ENCODE measurements at regions not wholly inside any gene's neighbourhood (a gene's known extent, or its start where the extent isn't known, plus 50 kb on each side); places are given as distances from the start of the nearest gene placed in this dataset.

DNA sequence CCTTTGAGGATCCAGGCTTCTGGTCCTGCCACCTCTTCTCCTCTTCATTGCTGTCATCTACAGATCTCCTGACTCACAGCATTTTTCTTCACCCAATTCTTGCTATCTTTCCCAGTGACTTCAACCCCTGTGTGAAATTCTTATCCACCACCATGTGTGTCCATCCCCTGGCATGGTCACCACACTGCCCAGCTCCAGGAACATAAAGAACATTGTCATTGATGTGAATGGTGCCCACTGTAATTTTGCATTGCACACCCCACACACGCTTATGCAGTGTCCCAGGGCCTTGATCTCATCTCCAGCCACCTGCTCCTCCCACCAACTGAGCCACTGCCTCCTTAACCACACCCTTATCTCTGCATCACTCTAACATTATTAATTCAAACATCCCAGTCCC is 85.3 kb downstream of the C1D start:
- Histone ChIP-seq H2AFZ (ENCODE audit: low read length) (no peak overlapping the region), H3K27ac (ENCODE audit: low read length) (no peak overlapping the region), H3K79me2 (ENCODE audit: low read length) (no peaks in the 10 kb centered on the region), H3K9ac (ENCODE audit: low read length) (no peak overlapping the region), H3K9me2 (replicated peaks; ENCODE audit: insufficient read depth, low read length) (no peaks in the 10 kb centered on the region), H3K4me3 (ENCODE audit: low read length) (no peak overlapping the region), H3K4me1 (ENCODE audit: low read length) (peaks cover 10% of the 10 kb centered on the region), H3K27me3 (ENCODE audit: low read length) (no peaks in the 10 kb centered on the region; the same call in 1 of the 2 replicates), H3K4me2 (ENCODE audit: low read depth, low read length, poor library complexity, severe bottlenecking) (no peak overlapping the region), H4K20me1 (ENCODE audit: insufficient read depth, low read depth, low read length) (no peaks in the 10 kb centered on the region), H3K36me3 (ENCODE audit: insufficient read depth, low read length) (no peaks in the 10 kb centered on the region), H3K9me3 (ENCODE audit: low read length) (peaks cover 9% of the 10 kb centered on the region)
- DNase-seq, result no peak

DNA sequence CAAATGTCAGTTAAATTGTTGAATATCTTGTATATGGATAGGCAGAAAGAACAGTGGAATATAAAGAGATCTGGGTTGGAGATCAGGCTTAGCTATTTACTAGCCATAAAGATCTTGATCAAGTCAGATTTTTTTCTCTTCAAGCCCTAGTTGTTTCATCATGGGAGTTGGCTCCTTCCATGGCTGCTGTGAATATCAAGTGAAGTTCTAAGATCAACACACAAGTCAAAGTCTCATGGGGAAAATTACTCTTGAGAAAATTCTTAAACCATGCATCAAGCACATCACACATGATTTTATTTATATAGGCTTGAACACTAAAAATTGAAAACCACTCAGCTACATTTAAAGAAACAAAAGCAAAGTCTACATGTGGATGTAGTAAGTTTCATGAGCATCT is 79.8 kb downstream of the C1D start:
- no peaks in the 10 kb centered on the region for H4K20me1 ChIP-seq (ENCODE audit: insufficient read depth, low read depth, low read length)
- no peak for DNase-seq

DNA sequence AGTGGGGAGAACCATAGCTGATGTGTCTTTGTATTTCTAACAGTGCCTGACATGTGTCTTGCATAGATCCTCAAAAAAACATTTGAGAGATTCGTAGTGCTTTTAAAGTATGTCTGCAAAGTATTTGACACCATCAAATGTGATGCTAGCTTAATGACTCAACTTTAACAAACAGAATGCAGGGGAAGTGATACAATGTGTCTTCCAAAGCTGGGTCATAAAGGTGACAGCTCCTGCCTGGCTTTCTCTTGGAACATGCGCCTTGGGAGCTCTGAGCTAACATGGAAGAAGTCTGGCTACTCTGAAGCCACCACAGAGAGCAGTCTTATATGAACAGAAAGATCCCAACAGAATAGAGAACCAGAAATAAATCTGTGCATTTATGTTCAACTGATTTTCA is 78.2 kb downstream of the C1D start:
- no peak for DNase-seq
- Histone ChIP-seq H3K4me1 (ENCODE audit: low read length) (peaks cover 22% of the 10 kb centered on the region), H3K9ac (ENCODE audit: low read length) (no peak overlapping the region), H3K9me2 (replicated peaks; ENCODE audit: insufficient read depth, low read length) (no peaks in the 10 kb centered on the region), H3K27ac (ENCODE audit: low read length) (no peak overlapping the region), H3K36me3 (ENCODE audit: insufficient read depth, low read length) (no peaks in the 10 kb centered on the region), H3K9me3 (ENCODE audit: low read length) (peaks cover 9% of the 10 kb centered on the region), H3K27me3 (ENCODE audit: low read length) (no peaks in the 10 kb centered on the region), H3K4me3 (ENCODE audit: low read length) (no peak overlapping the region), H2AFZ (ENCODE audit: low read length) (no peak overlapping the region), H4K20me1 (ENCODE audit: insufficient read depth, low read depth, low read length) (no peaks in the 10 kb centered on the region), H3K79me2 (ENCODE audit: low read length) (no peaks in the 10 kb centered on the region), H3K4me2 (ENCODE audit: low read depth, low read length, poor library complexity, severe bottlenecking) (no peak overlapping the region)

More for the DNA sequence above, 79.8 kb downstream of the C1D start:
- no peak overlapping the region for H3K4me2 ChIP-seq (ENCODE audit: low read depth, low read length, poor library complexity, severe bottlenecking)
- no peaks in the 10 kb centered on the region for H3K36me3 ChIP-seq (ENCODE audit: insufficient read depth, low read length)
- H3K27me3 ChIP-seq (ENCODE audit: low read length), result no peaks in the 10 kb centered on the region
- peaks cover 9% of the 10 kb centered on the region for H3K9me3 ChIP-seq (ENCODE audit: low read length)
- peaks cover 22% of the 10 kb centered on the region for H3K4me1 ChIP-seq (ENCODE audit: low read length)
- H3K27ac ChIP-seq (ENCODE audit: low read length), result no peak overlapping the region
- no peaks in the 10 kb centered on the region for H3K79me2 ChIP-seq (ENCODE audit: low read length)
- H3K4me3 ChIP-seq (ENCODE audit: low read length), result no peak overlapping the region
- H3K9ac ChIP-seq (ENCODE audit: low read length), result no peak overlapping the region
- H2AFZ ChIP-seq (ENCODE audit: low read length), result no peak overlapping the region
- no peaks in the 10 kb centered on the region for H3K9me2 ChIP-seq (replicated peaks; ENCODE audit: insufficient read depth, low read length)

DNA sequence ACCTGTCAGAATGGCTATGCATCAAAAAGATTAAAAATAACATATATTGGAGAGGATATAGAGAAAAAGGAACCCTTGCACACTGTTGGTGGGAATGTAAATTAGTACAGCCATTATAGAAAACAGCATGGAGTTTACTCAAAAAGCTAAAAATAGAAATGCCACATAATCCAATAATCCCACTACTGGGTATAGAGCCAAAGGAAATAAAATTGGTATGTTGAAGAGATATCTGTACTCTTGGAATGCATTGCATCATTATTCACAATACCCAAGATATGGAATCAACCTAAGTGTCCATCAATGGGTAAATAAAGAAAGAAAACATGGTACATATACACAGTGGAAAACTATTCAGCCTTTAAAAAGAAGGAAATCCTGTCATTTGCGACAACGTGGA is 77.2 kb downstream of the C1D start:
- no peaks in the 10 kb centered on the region for H4K20me1 ChIP-seq (ENCODE audit: insufficient read depth, low read depth, low read length)
- H2AFZ ChIP-seq (ENCODE audit: low read length), result no peak overlapping the region
- no peak overlapping the region for H3K9ac ChIP-seq (ENCODE audit: low read length)
- no peaks in the 10 kb centered on the region for H3K79me2 ChIP-seq (ENCODE audit: low read length)
- no peak overlapping the region for H3K4me2 ChIP-seq (ENCODE audit: low read depth, low read length, poor library complexity, severe bottlenecking)
- no peaks in the 10 kb centered on the region for H3K9me2 ChIP-seq (replicated peaks; ENCODE audit: insufficient read depth, low read length)
- H3K27ac ChIP-seq (ENCODE audit: low read length), result no peak overlapping the region
- no peak for DNase-seq
- H3K36me3 ChIP-seq (ENCODE audit: insufficient read depth, low read length), result no peaks in the 10 kb centered on the region
- peaks cover 6% of the 10 kb centered on the region; the same call in 1 of the 2 replicates for H3K9me3 ChIP-seq (ENCODE audit: low read length)
- H3K4me3 ChIP-seq (ENCODE audit: low read length), result no peak overlapping the region
- H3K4me1 ChIP-seq (ENCODE audit: low read length), result peaks cover 22% of the 10 kb centered on the region
- no peaks in the 10 kb centered on the region for H3K27me3 ChIP-seq (ENCODE audit: low read length)

DNA sequence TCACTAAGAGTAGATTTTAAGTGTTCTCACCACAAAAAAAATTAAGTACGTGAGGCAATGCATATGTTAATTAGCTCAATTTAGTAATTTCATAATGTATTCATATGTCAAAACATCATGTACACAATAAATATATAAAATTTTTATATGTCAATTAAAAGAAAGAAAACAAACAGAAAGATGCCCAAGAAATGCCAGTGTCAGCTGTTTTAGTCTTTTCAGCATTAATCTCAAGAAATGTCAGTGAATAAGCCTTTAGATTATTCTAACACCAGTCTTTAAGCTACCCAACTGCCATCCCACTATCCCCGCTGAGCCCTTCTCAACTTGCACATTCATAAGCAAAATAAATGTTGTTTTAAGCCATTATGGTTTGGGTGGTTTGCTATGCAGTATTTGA is 76.5 kb downstream of the C1D start:
- H3K27ac ChIP-seq (ENCODE audit: low read length), result no peak overlapping the region
- H3K4me2 ChIP-seq (ENCODE audit: low read depth, low read length, poor library complexity, severe bottlenecking), result no peak overlapping the region
- no peaks in the 10 kb centered on the region for H3K36me3 ChIP-seq (ENCODE audit: insufficient read depth, low read length)
- no peaks in the 10 kb centered on the region for H3K27me3 ChIP-seq (ENCODE audit: low read length)
- no peaks in the 10 kb centered on the region for H3K79me2 ChIP-seq (ENCODE audit: low read length)
- H3K4me3 ChIP-seq (ENCODE audit: low read length), result no peak overlapping the region
- H3K9me2 ChIP-seq (replicated peaks; ENCODE audit: insufficient read depth, low read length), result no peaks in the 10 kb centered on the region
- no peak overlapping the region for H3K9ac ChIP-seq (ENCODE audit: low read length)
- no peaks in the 10 kb centered on the region for H3K9me3 ChIP-seq (ENCODE audit: low read length)
- peaks cover 22% of the 10 kb centered on the region for H3K4me1 ChIP-seq (ENCODE audit: low read length)
- no peaks in the 10 kb centered on the region for H4K20me1 ChIP-seq (ENCODE audit: insufficient read depth, low read depth, low read length)
- no peak for DNase-seq
- H2AFZ ChIP-seq (ENCODE audit: low read length), result no peak overlapping the region

All from Karpas-422 (cell line).